IMR-90 (cell line): ENCODE measurements at regions not wholly inside any gene's neighbourhood (a gene's known extent, or its start where the extent isn't known, plus 50 kb on each side); places are given as distances from the start of the nearest gene placed in this dataset.

ENCODE experiments used
- ATAC-seq: fragments of 200-7000 bp; cut with Tn5 transposase; 2 replicates; pipeline ENCODE4 v1.9.1; 2020; ENCODE audit warnings: low read depth, mild to moderate bottlenecking, moderate library complexity
- BruUV-seq: library from RNA; stranded (reverse); fragments of 400-500 nt; replicated peaks from 2 replicates; lab custom pipeline; 2021; lab: Mats Ljungman, UMichigan
- CTCF ChIA-PET: fragments of 300-600 bp; formaldehyde crosslinking; extraction: SDS; loops from one replicate; lab custom pipeline; 2021; ENCODE audit warnings: antibody characterized with exemption; lab: Yijun Ruan, JAX
- POLR2A ChIA-PET: fragments of 300-600 bp; sonication (Branson Sonifier 250); formaldehyde crosslinking; loops from one replicate; lab custom pipeline; 2022; ENCODE audit warnings: antibody characterized with exemption; ENCODE audit not compliant: unreplicated experiment; lab: Charles Lee
- DNase-seq: peaks from one replicate; pipeline ENCODE4 v3.0.0; 2013
- H2AFZ ChIP-seq: replicated peaks from 2 replicates; pipeline ENCODE3; 2013; ENCODE audit warnings: low read length, mild to moderate bottlenecking; ENCODE audit not compliant: poor library complexity
- H2AK5ac ChIP-seq: 2 replicates; pipeline ENCODE4 v1.6.1; 2013; ENCODE audit warnings: low read depth, low read length, inconsistent platforms
- H2AK9ac ChIP-seq: replicated peaks from 2 replicates; pipeline ENCODE3; 2013; ENCODE audit warnings: mild to moderate bottlenecking, low read depth, low read length, moderate library complexity; ENCODE audit not compliant: poor library complexity
- H2BK120ac ChIP-seq: 2 replicates; pipeline ENCODE4 v1.6.1; 2013; ENCODE audit warnings: low read depth, low read length, inconsistent platforms
- H2BK15ac ChIP-seq: 3 replicates; pipeline ENCODE4 v1.6.1; 2013; ENCODE audit warnings: low read depth, low read length, inconsistent platforms
- H2BK20ac ChIP-seq: 2 replicates; pipeline ENCODE4 v1.6.1; 2013; ENCODE audit warnings: low read depth, mild to moderate bottlenecking, inconsistent platforms, low read length, moderate library complexity
- H2BK5ac ChIP-seq: 2 replicates; pipeline ENCODE4 v1.6.1; 2013; ENCODE audit warnings: mild to moderate bottlenecking, low read depth, low read length, inconsistent platforms; ENCODE audit not compliant: poor library complexity, severe bottlenecking
- H3K14ac ChIP-seq: replicated peaks from 2 replicates; pipeline ENCODE4 v1.6.1; 2013; ENCODE audit warnings: low read depth, low read length, inconsistent platforms
- H3K18ac ChIP-seq: 2 replicates; pipeline ENCODE4 v1.6.1; 2013; ENCODE audit warnings: low read depth, low read length, control low read depth
- H3K23ac ChIP-seq: 2 replicates; pipeline ENCODE4 v1.6.1; 2013; ENCODE audit warnings: low read depth, low read length, inconsistent platforms
- H3K27ac ChIP-seq: 2 replicates; pipeline ENCODE4 v1.5.1; 2013; ENCODE audit warnings: mild to moderate bottlenecking, control low read depth, low read length; ENCODE audit not compliant: insufficient read depth
- H3K27me3 ChIP-seq: 2 replicates; pipeline ENCODE4 v1.6.1; 2013; ENCODE audit warnings: low read length; ENCODE audit not compliant: control insufficient read depth, insufficient read depth
- H3K36me3 ChIP-seq: 2 replicates; pipeline ENCODE4 v1.6.1; 2013; ENCODE audit warnings: low read length, mixed read lengths; ENCODE audit not compliant: control insufficient read depth, insufficient read depth
- H3K4ac ChIP-seq: 2 replicates; pipeline ENCODE4 v1.6.1; 2013; ENCODE audit warnings: low read depth, low read length, inconsistent platforms
- H3K4me1 ChIP-seq: 2 replicates; pipeline ENCODE4 v1.6.1; 2013; ENCODE audit warnings: low read length, mixed read lengths; ENCODE audit not compliant: control insufficient read depth, insufficient read depth
- H3K4me2 ChIP-seq: 2 replicates; pipeline ENCODE4 v1.6.1; 2013; ENCODE audit warnings: low read depth, mild to moderate bottlenecking, control low read depth, low read length, moderate library complexity
- H3K4me3 ChIP-seq: 2 replicates; pipeline ENCODE4 v1.5.1; 2013; ENCODE audit warnings: low read depth, mild to moderate bottlenecking, control low read depth, low read length, moderate library complexity; ENCODE audit not compliant: insufficient read depth
- H3K56ac ChIP-seq: 2 replicates; pipeline ENCODE4 v1.6.1; 2013; ENCODE audit warnings: low read length, inconsistent platforms; ENCODE audit not compliant: insufficient read depth; ENCODE audit errors: extremely low read depth
- H3K79me1 ChIP-seq, 2 experiments: 2 replicates each; pipeline ENCODE4 v1.6.1; 2013; ENCODE audit warnings: low read length in 2 of 2, inconsistent platforms in 1 of 2, low read depth in 1 of 2
- H3K9ac ChIP-seq: 2 replicates; pipeline ENCODE4 v1.6.1; 2013; ENCODE audit warnings: low read depth, low read length, control low read depth
- H3K9me1 ChIP-seq: 2 replicates; pipeline ENCODE4 v1.6.1; 2013; ENCODE audit warnings: low read length, inconsistent platforms; ENCODE audit not compliant: insufficient read depth
- H3K9me3 ChIP-seq: 2 replicates; pipeline ENCODE4 v1.6.1; 2013; ENCODE audit warnings: low read length; ENCODE audit not compliant: control insufficient read depth, insufficient read depth
- H4K20me1 ChIP-seq: 2 replicates; pipeline ENCODE4 v1.6.1; 2013; ENCODE audit warnings: low read length, inconsistent platforms; ENCODE audit not compliant: insufficient read depth
- H4K5ac ChIP-seq: 2 replicates; pipeline ENCODE4 v1.6.1; 2013; ENCODE audit warnings: mild to moderate bottlenecking, low read depth, low read length, control low read depth
- H4K8ac ChIP-seq, 2 experiments: 2 replicates each; pipeline ENCODE4 v1.6.1; 2013; ENCODE audit warnings: low read depth in 2 of 2, low read length in 2 of 2, control low read depth in 1 of 2, inconsistent platforms in 1 of 2
- H4K91ac ChIP-seq: 2 replicates; pipeline ENCODE4 v1.6.1; 2013; ENCODE audit warnings: low read depth, low read length, inconsistent platforms; ENCODE audit not compliant: insufficient read depth
- CHD1 ChIP-seq: IDR thresholded peaks from 2 replicates; pipeline ENCODE4 v1.6.1; 2012; ENCODE audit warnings: low read depth, low read length, improper control_type of control experiment
- MAZ ChIP-seq: IDR thresholded peaks from 2 replicates; pipeline ENCODE4 v1.6.1; 2012; ENCODE audit warnings: low read depth, mild to moderate bottlenecking, low read length, improper control_type of control experiment, moderate library complexity, borderline replicate concordance
- NFE2L2 ChIP-seq: fragments of 150-350 bp; IDR thresholded peaks from 2 replicates; pipeline ENCODE4 v1.6.1; 2016; ENCODE audit warnings: low read depth, mild to moderate bottlenecking, low read length
- POLR2A ChIP-seq: IDR thresholded peaks from 2 replicates; pipeline ENCODE4 v1.6.1; 2012; ENCODE audit warnings: mild to moderate bottlenecking, low read depth, low read length
- RAD21 ChIP-seq: IDR thresholded peaks from 2 replicates; pipeline ENCODE4 v1.6.1; 2012; ENCODE audit warnings: low read length, improper control_type of control experiment
- RCOR1 ChIP-seq: IDR thresholded peaks from 2 replicates; pipeline ENCODE4 v1.6.1; 2012; ENCODE audit warnings: mild to moderate bottlenecking, low read length, improper control_type of control experiment; ENCODE audit not compliant: insufficient replicate concordance
- WGBS, 2 experiments: methylation state at CpG; one replicate each; pipeline versions ENCODE4 v1.1.5 to v1.1.7; 2013; ENCODE audit warnings: missing lambda C conversion rate in 2 of 2; ENCODE audit not compliant: insufficient read length in 1 of 2; ENCODE audit errors: extremely low coverage in 2 of 2; 5-methylcytosine and 5-hydroxymethylcytosine counted together
- dilution Hi-C: fragments of 300-500 bp; cut with HindIII; formaldehyde crosslinking; loops from one replicate; pipeline ENCODE4 v1.14.3; 2018; ENCODE audit warnings: low sequenced_read_pairs; ENCODE audit not compliant: unreplicated experiment
- in situ Hi-C: fragments of 300-500 bp; cut with MboI; formaldehyde crosslinking; loops from 3 replicates; pipeline ENCODE4 v1.14.3; 2019; ENCODE audit warnings: low sequenced_read_pairs, inconsistent platforms, mixed read lengths
- intact Hi-C: fragments of 100-400 bp; cut with micrococcal nuclease; formaldehyde crosslinking; loops from 2 replicates; pipeline ENCODE4 v1.10.0; 2022
- TF ChIP-seq, protein P1 (sequence below): fragments of 150-350 bp; IDR thresholded peaks from 2 replicates; pipeline ENCODE4 v1.6.1; 2016; ENCODE audit warnings: low read depth, mild to moderate bottlenecking, low read length, moderate library complexity, borderline replicate concordance

- BruUV-seq = no TSS peak
- CTCF ChIA-PET = no interaction called here
These were observed 63.8 kb upstream of the ABHD2 start for GRCh38 chr15:89024418-89024817.

More at GRCh38 chr15:89024418-89024817, 63.8 kb upstream of the ABHD2 start:
- no CpG with 5 or more reads among the region's 2 CpGs for WGBS, 2 experiments
- H3K4me1 ChIP-seq = no peaks in the 10 kb centered on the region
- intact Hi-C loops = no loop called here
- H3K9me1 ChIP-seq = no peaks in the 10 kb centered on the region
- no peak overlapping the region for H2BK20ac ChIP-seq
- ATAC-seq (no peak), DNase-seq (no peak)
- H2BK15ac ChIP-seq = no peak overlapping the region
- no peaks in the 10 kb centered on the region for H3K27me3 ChIP-seq
- H4K91ac ChIP-seq = no peak overlapping the region
- no peak overlapping the region for H4K8ac ChIP-seq
- no peak overlapping the region for H2BK5ac ChIP-seq
- no peak overlapping the region for H3K9ac ChIP-seq
- no peak overlapping the region for H2AK9ac ChIP-seq
- H2BK120ac ChIP-seq = no peak overlapping the region
- no peak overlapping the region for H3K4me2 ChIP-seq
- no peak overlapping the region for H3K4me3 ChIP-seq
- H3K14ac ChIP-seq = no peak overlapping the region
- TF ChIP-seq RCOR1 (no peak), POLR2A (no peak), NFE2L2 (no peak), RAD21 (no peak), CHD1 (no peak), MAZ (no peak)
- TF ChIP-seq, protein P1, sequence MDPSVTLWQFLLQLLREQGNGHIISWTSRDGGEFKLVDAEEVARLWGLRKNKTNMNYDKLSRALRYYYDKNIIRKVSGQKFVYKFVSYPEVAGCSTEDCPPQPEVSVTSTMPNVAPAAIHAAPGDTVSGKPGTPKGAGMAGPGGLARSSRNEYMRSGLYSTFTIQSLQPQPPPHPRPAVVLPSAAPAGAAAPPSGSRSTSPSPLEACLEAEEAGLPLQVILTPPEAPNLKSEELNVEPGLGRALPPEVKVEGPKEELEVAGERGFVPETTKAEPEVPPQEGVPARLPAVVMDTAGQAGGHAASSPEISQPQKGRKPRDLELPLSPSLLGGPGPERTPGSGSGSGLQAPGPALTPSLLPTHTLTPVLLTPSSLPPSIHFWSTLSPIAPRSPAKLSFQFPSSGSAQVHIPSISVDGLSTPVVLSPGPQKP = no peak
- H4K20me1 ChIP-seq = no peaks in the 10 kb centered on the region
- POLR2A ChIA-PET = no interaction called here
- dilution Hi-C loops = loop anchor here (25.0 kb wide), 1 partner anchor 112 kb away; the partner anchor contains the start of gene MFGE8
- H3K79me1 ChIP-seq = no peaks in the 10 kb centered on the region
- H3K27ac ChIP-seq = no peak overlapping the region
- H3K18ac ChIP-seq = no peak overlapping the region
- peaks cover 5% of the 10 kb centered on the region for H3K9me3 ChIP-seq
- no peak overlapping the region for H2AFZ ChIP-seq
- no peak overlapping the region for H3K56ac ChIP-seq
- in situ Hi-C loops = loop anchor here (25.0 kb wide), 1 partner anchor 537 kb away; no protein-coding TSS in a partner anchor
- no peak overlapping the region for H2AK5ac ChIP-seq
- no peak overlapping the region for H3K4ac ChIP-seq
- no peak overlapping the region for H4K5ac ChIP-seq
- H3K36me3 ChIP-seq = no peaks in the 10 kb centered on the region
- H3K23ac ChIP-seq = no peak overlapping the region
